ENCODE measurements at regions not wholly inside any gene's neighbourhood (a gene's known extent, or its start where the extent isn't known, plus 50 kb on each side); places are given as distances from the start of the nearest gene placed in this dataset.

DNA sequence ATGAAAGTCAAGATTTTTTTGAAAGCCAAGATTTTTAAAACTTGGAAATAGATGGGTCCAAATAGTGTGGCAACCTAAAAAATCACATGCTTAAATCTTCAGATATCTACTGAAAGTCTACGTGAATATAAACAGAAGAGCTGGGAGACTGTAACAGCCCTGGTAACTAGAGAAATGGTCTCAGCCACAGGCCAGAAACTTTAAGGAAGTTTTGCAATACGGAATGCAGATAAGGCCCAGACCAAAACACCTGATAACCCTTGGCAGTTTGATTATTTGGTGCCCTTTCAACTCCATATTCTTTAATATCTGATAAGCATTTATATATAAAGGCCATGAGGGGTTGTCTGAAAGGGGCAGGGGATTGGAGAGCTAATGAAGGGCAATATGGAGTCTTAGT, 537.3 kb upstream of the TGFBR2 start:
- DNase-seq (ENCODE audit: low read depth), result no peak

DNA sequence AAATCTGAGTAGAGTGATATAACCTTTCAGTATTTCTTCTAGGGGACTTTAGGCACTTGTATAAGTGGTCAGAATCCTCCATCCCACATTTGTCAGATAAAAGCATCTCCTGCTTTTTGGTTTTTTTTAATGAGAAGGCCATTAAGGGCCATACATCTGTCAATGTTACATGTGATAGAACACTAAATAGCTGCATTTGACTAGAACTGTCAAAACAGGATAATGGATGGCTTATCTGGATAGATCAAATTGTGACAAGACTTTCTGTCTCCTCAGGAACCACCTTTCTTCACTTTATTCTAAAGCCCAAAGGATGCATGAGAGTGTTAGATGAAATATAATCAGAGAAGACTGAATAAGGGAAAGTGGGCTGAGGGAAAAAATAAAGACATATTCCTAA, 533.4 kb upstream of the TGFBR2 start:
- DNase-seq (ENCODE audit: low read depth), result no peak

DNA sequence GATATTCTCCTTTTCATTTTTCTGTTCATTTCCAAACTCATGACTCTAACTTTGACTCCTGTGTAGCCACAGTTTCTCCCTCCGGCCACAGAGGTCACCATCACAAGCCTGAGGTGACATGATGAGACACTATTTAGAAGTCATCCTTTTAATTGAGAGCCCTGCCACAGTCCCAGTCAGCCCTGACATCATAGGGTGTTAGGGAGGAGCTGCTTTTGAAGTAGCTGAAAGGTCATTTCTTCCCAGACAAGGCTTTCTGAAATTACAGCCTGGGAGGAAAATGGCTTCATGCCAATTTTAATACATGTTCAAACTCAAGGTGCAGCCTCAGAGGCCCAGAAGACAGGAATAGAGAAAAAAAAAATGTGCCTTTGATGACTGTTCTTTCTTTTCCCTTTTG, 532.8 kb upstream of the TGFBR2 start:
- no peak for DNase-seq (ENCODE audit: low read depth)

DNA sequence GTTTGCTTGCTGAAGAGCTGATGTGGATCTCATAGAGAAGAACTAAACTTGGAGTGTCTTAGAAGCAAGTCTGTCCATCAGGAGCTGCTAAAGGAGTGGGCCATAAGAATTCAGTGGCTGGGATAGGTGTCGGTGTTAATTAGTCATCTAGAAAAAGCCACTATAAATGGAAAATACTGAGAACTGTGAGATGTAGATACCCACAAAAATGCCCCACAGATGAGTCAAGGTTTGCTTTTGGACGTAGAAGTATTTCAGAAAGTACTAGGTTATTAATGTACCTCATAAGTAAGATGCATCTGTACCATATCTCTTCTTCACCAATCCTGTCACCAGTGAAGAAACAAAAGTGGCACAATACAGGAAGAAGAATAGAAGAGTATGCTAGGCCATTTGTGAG, 530.9 kb upstream of the TGFBR2 start:
- DNase-seq (ENCODE audit: low read depth), result no peak

DNA sequence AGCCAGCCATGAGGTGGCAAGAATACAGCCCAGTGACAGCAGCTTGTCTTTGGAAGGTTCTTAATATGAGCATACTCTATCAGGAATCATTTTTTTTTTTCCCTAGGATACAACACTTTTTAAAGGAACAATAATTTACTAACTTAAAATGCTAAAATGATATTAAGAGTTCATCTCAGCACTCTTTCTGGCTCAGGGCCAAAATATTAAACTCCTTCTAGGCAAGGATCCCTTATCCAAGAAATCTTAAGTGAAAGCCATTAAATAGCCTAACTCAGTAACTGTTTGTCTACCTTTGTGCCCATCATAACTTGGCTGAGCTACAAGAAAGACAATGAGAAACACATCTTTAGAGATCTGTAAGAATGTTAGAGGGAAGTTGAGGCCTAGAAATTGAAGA, 529.5 kb upstream of the TGFBR2 start:
- no peak for DNase-seq (ENCODE audit: low read depth)

DNA sequence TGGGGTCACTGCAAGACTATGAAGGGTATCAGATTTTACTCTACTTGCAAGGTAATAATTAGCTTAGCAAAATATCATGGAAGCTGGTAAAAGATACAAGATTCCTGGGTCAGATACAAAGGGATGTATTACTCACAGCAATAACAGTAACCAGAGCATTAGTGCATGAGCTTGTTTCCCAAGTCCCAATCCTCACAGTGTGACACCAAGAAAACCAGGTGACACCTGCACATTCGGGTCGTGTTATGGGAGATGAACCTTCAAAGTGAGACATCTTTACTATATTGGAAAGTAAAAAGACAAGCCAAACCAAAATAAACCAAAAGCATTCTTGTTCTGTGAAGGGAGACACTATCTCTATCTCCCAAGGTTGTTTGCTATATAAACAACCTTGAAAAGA, 528.7 kb upstream of the TGFBR2 start:
- no peak for DNase-seq (ENCODE audit: low read depth)

DNA sequence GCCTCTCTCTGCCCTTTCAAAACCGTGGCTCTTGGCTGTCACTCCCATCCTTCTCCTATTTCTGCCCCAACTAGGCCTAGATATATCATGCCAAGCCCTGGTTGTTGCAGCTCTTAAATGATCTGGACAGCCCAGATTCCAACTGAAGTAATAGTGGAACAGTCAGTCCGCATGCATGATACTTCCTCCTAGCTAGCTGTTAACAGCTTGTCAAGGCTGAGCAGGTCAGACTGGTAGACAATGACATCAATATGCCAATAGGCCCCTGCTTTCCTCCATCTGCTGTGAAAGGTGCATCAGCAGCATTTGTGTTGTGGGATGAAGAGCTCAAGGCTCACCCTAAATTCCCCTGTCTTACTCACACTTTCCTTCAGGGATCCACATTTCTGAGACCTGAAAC, 527.7 kb upstream of the TGFBR2 start:
- DNase-seq (ENCODE audit: low read depth), result peak; percentile 29

DNA sequence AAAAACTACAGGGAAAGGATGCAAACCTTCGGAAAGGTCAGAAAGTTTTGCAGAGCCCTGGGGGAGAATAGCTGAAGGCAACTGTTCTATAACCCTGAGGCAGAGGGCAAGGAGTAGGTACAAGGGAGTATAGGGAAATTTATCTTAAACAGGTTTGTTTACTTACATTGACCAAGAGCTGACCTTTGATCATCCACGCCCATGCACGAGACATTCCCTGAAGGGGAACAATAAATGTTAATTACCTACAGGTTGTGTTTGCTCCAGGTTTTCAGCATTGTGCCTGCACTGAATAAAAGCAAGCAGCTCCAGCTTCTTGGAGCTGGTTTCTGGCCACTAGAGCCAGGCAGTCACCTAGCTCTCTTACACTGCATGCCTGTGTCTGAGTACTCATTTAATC, 524.5 kb upstream of the TGFBR2 start:
- no peak for DNase-seq (ENCODE audit: low read depth)

DNA sequence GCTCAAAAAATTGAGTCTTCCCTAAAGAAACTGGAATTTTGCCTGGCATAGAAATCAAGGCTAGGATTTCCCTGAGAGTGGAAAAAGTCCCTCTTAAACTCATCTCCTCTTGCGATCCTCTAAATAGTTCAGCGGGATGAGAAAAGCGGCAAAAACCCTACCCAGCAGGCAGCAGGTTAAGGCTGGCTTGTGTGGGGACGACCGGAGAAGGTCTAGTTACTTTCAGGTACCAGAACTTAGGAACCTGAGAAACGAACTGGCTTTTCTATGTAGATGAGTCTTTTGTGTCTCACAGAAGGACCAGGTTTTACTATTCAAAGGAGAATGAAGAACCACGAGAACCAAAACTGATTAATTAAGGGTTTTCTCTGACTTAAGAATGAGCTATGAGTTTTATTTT, 523.7 kb upstream of the TGFBR2 start:
- DNase-seq (ENCODE audit: low read depth), result no peak

DNA sequence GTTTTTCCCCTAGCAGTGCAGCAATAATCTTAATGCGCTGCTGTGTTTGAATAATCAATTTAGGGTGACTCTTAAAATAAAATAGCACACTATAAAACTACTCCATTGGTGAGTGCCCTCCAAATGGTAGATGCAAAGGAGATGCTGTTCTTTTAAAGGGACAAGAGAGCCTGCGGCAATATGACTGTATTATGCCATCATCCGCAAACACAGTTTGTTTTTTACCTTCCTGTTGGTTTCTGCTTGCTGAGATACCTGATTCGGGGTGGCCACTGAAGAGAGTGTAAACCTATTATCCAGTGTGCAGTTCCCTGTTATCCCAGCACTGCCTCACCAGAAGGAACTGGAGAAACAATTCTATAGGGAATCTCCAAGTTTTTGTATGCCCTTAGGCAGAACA, 523.1 kb upstream of the TGFBR2 start:
- no peak for DNase-seq (ENCODE audit: low read depth)

DNA sequence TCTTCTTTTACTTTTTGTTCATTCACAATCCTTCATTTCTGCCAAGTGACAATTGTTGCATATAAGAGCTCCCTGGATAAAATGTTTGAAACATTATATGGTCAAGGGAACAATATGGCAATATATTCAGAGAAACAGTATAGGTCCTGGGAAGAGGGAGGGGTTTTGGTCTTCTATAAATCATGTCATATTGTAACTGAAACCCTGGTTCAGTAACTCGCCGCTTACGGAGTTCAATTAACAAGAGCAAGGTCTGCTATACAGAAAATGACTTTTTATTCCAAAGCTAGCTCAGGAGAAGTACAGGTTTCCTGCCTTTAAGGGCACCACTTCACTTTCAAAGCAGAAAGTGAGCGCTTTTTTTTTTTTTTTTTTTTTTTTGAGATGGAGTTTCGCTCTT, 522.1 kb upstream of the TGFBR2 start:
- no peak for DNase-seq (ENCODE audit: low read depth)

DNA sequence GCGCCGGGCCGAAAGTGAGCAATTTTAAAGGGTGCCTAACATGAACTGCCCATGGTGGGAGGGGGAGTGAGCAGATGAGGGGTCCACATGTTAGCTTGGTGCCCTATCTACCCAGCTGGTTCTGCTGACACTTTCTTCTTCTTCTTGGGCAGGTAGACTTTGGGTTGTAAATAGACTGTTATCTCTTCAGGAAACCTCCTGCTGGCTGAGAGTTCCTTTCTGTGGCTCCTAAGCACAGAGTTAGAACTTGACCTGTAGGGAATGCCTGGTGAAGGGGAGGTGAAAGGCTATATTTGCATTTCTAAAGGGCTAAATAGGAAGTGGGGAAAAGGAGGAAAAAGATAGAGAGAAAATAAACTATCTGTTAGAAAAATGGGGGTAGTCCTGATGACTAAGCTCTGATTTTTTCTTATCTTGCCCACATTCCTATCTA, 521.4 kb upstream of the TGFBR2 start:
- DNase-seq (ENCODE audit: low read depth), result no peak

DNA sequence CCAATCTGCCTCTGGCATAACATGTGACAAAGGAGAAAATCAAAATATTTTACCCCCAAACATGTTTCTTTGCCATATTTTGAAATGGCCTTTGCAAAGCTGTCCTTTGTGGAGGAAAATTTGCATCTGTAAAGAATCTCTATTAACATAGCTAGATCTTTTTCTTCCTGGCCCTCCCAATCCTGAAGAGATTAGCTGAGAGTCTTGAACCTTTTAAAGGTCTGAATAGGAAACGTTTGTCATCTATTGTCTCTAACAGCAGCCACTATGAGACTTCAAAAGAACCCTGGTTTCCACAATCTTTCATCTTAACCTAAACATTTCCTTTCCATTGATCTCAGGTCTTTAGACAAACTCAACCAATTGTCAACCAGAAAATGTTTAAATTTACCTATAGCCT, 520.9 kb upstream of the TGFBR2 start:
- DNase-seq (ENCODE audit: low read depth), result no peak

DNA sequence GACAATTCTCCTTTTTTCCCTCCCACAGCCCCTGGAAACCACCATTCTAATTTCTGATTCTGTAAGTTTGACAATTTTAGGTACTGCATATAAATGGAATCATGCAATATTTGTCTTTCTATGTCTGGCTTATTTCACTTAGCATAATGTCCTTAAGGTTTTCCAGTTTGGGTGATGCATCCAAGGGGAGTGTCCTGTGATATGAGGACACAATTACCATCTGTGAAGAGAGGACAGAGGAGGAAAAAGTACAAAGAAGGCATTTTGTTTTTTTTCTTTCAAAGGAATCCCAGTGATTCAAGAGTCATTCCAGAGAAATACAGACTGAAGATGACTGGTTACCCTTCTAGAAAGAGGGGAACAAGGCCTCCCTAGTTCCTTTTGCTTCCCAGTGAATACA, 514.7 kb upstream of the TGFBR2 start:
- DNase-seq (ENCODE audit: low read depth), result no peak

DNA sequence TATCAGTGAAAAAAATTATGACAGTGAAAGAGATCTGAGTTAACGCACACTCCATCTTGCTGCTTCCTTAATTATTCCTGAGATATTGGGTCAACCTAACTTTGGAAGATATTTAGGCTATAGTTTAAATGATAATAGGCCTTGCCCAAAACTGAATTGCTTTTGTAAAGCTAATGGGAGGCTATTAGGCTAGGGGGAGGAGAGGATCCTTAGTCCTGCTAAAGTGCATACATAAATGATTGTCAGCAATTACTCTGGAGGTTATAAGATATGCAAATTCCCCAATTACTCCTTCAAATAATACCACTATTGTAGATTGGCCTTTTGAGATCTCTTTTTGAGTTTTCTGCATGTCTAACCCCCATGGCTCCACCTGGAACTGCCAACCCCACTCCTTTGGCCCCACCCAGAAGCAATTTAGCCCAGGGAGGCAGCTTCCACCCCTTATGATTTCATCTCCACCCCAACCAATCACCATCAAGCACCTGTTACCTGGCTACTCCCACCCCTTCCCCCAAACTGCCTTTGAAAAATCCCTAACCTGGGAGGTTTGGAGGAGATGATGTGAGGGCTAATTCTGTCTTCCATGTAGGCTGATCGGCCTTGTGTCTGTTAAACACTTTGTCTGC, 509.3 kb upstream of the TGFBR2 start:
- DNase-seq (ENCODE audit: low read depth), result no peak

DNA sequence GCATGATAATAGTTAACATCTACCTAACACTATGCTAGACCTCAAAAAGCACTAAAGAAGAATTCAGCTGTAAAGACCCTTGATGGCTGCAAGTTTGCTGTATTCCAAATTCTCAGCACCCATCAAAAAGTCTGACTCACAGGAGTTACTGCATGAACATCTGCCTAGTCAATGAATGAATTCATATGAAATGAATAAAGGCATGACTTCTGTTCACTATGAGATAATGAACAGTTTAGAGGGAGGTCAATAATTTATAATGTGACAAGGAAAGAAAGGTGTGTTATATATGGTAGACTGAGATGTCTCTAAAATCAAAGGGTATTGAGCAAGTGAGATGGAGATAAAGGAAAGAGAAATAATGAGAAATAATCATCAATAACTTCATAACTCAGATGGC, 508.2 kb upstream of the TGFBR2 start:
- no peak for DNase-seq (ENCODE audit: low read depth)

DNA sequence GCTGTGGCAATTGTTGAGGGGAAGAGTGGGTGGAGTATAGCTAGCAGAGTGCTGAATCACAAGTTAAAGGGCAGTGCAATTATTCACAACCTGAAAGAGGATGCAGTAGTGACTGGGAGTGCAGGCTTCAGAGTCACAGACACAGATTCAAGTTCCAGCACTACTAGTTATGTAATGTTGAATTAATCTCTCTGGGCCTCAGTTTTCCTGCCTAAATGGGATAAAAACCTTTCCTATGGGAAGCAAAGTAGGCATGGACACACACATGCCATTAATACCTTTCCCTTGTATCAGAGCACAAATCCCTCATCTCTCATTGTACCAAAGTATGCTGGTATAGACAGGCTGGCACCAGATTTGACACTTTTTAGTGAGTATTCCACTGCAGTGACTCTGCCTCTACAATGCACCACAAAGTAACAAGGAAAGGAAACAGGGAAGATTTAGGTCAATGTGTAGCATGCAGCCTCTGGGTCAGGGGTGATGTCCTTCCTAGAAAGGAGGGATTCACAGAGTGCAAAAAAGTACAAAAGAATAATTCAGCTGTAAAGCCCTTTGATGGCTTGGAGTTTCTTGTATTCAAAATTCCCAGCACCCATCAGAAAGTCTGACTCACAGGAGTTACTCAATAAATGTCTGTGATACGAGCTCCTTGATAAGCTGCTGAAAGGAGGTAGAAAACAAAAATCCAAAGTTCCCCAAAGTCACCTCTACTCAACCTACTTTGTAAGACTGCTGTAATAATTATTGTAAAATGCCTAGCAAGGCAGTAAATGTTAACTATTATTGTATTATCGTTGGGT, 507.5 kb upstream of the TGFBR2 start:
- DNase-seq (ENCODE audit: low read depth), result no peak

DNA sequence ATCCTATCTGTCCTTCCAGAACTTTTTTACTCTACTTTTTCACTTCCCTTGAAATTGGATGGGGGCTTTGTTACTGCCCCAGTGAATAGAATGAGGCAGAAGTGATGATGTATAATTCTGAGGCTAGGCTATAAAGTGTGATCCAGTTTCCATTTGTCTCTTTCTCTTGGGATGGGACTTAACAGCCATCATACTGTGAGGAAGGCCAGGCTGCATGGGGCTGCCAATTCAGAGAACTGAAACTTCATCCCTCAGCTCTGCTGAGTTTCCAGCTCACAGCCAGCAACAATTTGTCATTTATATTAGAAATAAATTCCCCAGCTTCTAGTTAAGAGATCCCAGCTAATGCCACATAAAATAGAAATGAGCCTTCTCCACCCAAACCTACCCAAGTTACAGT, 504.0 kb upstream of the TGFBR2 start:
- no peak for DNase-seq (ENCODE audit: low read depth)

DNA sequence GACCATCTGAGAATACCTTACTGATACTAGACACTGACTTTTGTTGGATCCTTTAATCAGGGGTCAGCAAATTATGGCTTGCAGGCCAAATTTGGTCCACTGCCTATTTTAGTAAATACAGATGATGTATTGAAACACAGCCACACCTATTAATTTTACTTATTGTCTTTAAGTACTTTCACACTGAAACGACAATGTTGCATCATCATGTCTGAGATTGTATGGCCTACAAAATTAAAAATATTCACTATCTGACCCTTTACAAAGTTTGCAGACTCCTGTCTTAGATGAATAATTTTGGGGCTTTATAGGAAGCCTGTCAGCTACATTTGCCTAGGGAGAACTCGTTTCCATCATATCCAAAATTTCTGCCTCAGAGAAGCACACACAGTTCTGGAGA, 503.2 kb upstream of the TGFBR2 start:
- DNase-seq (ENCODE audit: low read depth), result no peak

DNA sequence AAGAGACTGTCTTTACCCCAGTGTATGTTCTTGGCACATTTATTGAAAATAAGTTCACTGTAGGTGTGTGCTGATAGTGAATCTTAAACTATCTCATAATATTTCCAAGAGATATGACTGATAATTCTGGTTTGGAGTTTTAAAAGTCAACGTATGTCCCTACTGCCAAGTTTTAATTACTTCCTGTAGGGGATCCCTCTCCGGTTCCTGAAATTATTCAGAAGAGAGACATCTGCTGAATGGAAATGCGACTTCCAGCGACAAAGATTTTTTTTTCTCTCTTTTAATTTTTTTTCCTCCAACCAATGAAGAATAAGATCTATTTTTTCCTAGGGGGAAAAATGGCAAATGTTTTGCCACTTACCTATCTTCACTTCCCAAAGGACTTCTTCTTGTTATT, 498.9 kb upstream of the TGFBR2 start:
- DNase-seq (ENCODE audit: low read depth), result no peak

DNA sequence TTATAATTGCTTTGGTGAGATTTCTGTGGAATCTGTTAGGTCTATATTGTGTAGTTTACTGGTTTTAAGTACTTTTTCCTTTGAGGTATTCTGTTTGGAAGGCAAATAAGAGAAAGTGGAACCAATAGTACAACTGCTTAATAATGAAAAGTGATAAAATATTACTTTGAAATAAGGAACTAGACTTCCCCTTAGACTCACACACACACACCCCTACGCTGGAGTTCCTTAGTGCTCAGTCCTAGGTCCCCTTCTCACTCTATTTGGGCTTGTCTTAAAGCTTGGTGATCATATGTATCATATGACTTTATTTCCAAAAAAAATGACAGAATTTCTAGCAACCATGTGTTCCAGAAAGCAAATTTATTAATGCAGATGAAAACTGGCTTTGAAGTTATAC, 494.0 kb upstream of the TGFBR2 start:
- DNase-seq (ENCODE audit: low read depth), result no peak

DNA sequence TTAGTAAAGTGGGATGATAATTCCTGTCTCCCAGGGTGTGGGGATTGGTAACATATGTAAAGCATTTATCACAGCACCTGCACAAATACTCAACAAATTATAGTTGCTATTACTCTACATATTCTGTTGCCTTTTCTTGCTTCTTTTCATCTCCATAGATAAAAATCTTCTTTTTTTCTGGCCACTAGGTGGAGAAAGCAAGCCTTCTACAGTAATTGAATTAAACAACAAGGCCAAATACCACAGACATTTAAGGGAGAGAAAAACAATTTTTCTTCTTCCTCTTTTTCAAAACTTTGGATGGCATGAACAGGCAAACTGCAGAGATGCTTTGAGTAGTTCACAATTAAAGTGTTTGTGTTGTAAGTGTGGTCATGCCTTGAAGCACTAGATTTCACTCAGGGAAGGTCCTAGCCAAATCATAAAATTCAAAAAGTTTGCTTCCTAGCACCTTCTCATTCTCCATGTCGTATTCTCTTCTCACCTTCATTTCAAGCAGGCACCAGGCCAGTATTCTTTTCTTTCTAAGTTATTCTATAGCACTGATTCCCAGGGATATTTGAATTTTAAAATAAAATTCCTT, 493.4 kb upstream of the TGFBR2 start:
- peak; percentile 35 for DNase-seq (ENCODE audit: low read depth)

DNA sequence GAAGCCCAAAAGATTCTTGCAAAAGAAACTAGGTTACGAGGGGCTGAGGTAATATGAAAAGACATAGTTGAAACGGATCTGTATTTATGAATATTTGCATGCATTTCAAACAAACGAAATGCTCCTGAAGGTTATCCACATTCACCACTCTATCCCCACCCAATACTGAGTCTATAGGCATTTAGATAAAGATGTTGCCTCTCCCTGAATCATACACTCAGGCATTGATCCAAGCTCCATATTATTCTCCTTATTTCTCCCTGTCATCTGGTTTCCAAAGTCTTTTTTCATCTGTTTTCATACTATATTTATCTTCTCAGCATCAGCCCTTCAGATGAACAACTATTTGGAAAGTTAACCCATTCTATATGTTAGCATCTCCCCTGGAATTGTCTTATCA, 492.5 kb upstream of the TGFBR2 start:
- DNase-seq (ENCODE audit: low read depth), result no peak

DNA sequence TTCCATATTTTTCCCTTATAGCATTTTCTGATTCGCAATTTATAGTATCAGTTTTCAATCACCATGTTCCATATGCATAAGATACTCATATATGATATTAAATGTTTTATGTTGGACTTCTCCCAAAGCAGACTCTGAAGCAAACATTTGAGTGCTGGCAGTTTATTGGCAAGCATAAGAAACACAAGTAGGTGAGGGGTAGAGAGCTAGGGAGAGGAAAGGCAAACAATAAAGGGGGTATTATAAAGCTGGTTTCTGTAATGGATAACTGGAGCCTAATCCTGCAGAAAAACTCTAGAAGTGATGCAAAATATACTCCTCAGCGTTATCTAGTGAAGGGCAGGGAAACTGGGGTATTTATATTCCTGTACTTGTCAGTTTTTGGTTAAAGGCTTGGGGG, 491.5 kb upstream of the TGFBR2 start:
- DNase-seq (ENCODE audit: low read depth), result no peak
